Prostate gland (tissue), 2 donors: ENCODE measurements at regions not wholly inside any gene's neighbourhood (a gene's known extent, or its start where the extent isn't known, plus 50 kb on each side); places are given as distances from the start of the nearest gene placed in this dataset.

Experiments
- CTCF ChIP-seq, 4 experiments: fragments of 200-600 bp in 2 of 4; fragments of 450-650 bp in 2 of 4; sonication (generic) in 2 of 4; IDR thresholded peaks; 1 replicate in 3 of 4; 2 replicates in 1 of 4; pipeline ENCODE4 v1.5.1; 2016 to 2019; ENCODE audit warnings: antibody characterized with exemption in 4 of 4, mild to moderate bottlenecking in 2 of 4, moderate library complexity in 2 of 4
- POLR2A ChIP-seq: fragments of 450-650 bp; IDR thresholded peaks from one replicate; pipeline ENCODE4 v1.6.1; 2016; ENCODE audit warnings: antibody characterized with exemption, mild to moderate bottlenecking
- POLR2AphosphoS5 ChIP-seq: sonication (generic); formaldehyde crosslinking; IDR thresholded peaks from one replicate; pipeline ENCODE4 v1.6.1; 2017; ENCODE audit warnings: antibody characterized with exemption

- TF ChIP-seq CTCF (IDR thresholded peaks at IDR 0.05) (no peak), POLR2A (no peak), POLR2AphosphoS5 (no peak)
Measured at GRCh38 chr14:22382395-22382794, 206.6 kb downstream of the DAD1 start.
